Stimulated activated CD4-positive, alpha-beta T cell treated with anti-CD3 and anti-CD28 coated beads, Interleukin-15, amount 100 ng/mL, for 48 hours (primary cell): ENCODE measurements at regions not wholly inside any gene's neighbourhood (a gene's known extent, or its start where the extent isn't known, plus 50 kb on each side); places are given as distances from the start of the nearest gene placed in this dataset.

Source experiments
- DNase-seq, 2 donors: peaks; one replicate each; pipeline ENCODE4 v3.0.0-alpha.2; 2020; ENCODE audit warnings: low read depth in 2 of 2

DNA sequence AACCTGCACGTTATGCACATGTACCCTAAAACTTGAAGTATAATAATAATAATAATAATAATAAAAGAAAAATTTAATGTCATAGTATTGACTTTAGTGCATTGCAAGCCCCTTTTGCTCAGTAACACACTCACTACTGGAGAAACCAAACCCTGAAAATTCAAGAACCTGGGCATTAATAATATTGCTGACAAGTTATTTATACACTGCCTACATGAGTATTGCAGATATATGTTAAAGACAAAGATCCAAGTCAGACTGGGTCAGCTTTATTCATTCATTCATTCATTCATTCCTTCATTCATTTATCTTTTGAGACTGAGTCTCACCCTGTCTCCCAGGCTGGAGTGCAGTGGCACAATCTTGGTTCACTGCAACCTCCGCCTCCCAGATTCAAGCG is 1711.2 kb downstream of the TP53TG3F start:
- no peak for DNase-seq

DNA sequence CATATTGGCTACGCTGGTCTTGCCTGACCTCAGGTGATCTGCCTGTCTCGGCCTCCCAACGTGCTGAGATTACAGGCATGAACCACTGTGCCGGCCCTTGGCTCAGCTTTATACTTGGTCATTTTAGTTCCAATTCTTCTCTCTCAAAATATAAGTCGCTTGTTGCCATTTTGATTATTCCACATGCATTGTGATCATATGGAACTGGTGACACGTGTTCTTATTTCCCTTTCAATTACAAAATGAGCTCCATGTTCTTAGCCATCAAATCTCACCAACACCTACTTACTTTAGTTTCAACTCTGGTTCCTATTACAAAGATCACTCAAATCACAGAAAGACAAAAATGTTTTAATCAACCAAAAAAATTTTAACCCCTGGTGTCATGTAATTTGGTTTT is 1711.7 kb downstream of the TP53TG3F start:
- DNase-seq = no peak

DNA sequence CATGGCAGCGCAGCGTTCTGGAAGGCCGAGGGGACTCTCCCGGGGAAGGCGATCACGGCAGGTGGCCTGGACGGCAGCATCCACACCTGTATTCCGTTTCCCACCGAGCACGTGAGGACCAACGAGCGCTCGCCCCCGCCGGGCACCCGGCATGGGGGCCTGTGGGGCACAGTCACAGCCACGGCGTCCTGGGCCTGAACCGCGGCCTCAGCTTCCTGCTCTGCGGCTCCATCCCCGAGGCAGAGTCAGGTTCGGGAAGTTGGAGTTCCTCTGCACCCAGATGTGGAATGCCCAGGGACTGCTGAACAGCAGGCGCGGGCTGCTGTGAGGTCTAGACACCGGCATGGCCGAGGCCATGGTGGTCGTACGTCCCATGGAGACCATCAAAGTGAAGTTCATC is 1713.9 kb downstream of the TP53TG3F start:
- no peak for DNase-seq

DNA sequence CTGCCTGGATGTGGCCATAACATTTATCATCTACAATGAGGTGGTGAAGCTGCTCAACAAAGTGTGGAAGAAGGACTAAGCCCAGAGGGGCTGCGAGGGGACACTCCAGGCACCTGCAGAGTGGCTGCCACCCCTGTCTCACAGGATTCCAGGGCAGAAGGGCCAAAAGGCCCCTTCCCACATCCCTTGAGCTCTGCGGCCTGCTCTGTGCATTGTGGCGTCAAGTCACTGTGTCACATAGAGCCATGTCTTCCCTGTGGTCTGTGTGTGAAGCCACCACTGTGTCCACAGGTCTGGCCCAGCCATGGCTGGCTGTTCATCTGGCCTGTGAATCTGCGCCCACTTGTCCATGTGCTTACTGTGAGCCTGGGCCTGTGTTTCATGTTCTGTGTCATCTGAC is 1714.6 kb downstream of the TP53TG3F start:
- no peak for DNase-seq

DNA sequence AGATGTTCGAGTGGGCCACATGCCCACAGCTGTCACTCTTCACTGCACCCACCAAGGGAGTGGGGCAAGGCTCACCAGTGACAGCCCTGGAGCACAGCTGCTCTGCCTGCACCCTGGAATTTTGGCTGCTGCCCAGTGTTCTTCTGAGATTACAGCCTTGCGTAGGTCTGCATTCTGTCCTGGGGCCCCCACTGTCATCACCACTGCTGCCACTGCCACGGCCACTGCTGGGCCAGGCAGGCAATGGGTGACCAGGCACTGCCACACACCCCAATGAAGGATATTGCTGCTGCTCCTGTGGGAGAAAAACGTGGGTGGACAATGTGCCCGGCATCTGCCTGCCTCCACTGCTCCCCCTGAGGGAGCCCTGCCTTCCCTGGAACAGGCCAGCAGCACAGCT is 1717.0 kb downstream of the TP53TG3F start:
- no peak for DNase-seq

DNA sequence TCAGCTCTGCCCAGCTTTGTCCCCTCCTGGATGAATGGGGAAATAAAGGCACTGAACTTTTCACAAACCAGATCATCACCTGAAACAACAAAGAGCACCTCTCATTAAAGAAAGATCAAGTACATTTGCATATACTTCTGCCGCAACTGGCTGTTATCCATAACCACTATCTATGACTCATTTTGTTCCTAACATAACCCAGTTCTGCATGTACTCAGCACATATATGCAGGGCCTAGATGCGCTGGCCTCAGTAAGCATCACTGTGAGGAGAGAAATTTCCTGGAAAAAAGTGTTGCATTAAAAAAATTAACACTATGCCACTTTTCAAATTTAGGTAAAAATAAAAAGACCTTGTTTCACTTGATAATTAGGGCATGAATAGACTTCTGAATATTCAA is 1718.4 kb downstream of the TP53TG3F start:
- no peak for DNase-seq

DNA sequence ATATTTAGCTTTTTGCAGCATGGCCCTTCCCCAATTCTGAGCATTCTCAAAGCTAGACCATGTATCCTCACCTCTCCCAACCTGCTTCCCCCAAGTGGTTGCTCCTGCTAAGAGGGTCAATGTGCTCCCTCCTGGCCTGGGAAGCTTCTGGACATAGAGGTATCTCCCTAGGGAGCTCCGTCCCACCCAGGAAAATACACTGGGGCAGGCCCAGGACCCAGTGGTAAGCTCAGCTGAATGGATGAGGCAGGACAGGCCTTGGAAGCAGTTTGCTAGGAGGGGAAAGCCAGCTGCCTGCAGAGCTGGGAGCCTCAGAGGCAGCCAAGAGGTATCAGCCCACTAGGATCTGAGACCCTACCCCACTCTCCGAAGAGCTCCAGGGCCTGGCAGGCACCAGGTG is 1721.6 kb downstream of the TP53TG3F start:
- no peak for DNase-seq

DNA sequence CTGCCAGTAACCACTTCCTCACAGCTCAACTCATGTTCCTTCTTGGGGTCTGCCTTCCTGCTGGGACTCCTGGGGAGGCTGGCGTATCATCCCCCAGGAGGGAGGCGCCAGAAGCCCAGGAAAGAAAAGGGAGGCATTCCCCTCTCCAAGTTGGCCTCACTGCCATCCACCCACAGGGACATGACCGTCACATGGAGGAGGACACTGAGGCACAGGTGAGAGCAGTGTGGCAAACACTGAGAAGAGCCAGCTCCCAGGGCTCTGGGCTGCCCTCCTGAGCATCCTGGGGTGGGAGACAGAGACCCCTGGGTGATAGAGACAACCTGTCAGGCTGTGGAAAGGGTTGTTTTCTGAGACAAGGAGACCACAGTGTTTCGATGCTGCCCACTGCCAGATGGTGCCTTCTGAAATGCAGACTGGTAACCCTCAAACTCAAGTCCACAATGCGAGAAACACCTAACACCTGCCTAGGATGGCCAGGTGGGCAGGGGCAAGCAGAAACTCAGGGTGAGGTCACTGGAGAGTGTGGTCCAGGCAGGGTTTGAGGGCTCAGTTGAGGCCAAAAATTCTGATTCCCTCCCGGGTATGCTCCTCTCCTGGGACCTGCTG is 1722.1 kb downstream of the TP53TG3F start:
- DNase-seq = no peak

DNA sequence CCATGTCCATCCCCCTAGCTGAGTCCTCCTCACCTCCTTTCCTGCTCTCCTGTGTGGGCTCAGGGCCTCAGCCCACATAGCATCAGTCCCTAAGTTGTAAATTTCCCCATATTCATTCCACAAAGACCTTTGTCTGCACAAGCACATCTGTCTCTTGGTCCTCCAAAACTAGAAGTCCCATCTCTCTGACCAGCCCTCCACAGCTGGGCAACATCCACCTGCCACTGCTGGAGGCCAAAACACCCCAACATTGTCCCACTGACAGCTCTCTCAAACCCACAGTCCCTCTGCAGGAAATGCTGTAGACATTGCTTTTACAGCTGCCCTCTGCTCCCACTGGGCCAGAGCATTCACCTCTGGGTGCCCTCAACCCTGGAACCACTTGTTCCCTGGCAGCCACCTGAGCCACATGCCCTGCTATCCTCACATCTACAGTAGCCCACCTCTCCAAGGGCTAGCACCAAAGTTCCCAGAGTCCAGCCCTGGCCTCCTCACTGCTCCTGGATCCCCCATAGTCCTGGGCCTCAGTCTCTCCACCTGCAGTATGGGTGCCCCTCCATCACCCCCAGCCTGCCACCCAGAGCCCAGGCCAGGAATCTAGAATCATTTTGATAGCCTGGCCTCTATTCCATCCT is 1722.7 kb downstream of the TP53TG3F start:
- DNase-seq = no peak

DNA sequence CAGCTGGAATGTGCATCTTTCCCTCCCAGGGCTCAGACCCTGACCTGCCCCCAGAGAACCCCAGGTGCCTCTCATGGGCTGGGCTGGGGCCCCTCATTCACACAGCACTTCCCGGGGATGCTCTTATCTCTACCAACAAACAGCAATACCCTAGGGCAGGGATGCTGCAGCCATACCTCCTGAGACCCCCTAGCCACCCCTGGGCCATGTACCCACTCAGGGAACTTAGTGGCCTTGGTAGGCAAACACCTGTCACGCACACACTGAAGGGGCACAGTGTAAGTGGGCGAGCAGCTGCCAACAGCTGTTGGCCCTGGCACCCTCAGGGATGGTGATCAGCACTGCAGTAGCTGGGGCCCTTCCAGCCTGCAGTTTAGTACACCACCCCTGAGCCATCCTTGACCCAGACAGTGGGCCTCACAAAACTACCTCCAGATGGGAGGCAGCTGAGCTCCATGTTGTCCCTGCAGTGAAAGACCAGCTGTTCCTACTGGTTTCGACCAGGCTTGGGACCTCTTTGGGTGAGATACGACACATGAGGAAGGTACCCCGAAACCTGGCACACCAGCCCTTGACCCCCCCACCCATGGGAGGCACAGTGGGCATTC is 1723.6 kb downstream of the TP53TG3F start:
- DNase-seq = no peak

DNA sequence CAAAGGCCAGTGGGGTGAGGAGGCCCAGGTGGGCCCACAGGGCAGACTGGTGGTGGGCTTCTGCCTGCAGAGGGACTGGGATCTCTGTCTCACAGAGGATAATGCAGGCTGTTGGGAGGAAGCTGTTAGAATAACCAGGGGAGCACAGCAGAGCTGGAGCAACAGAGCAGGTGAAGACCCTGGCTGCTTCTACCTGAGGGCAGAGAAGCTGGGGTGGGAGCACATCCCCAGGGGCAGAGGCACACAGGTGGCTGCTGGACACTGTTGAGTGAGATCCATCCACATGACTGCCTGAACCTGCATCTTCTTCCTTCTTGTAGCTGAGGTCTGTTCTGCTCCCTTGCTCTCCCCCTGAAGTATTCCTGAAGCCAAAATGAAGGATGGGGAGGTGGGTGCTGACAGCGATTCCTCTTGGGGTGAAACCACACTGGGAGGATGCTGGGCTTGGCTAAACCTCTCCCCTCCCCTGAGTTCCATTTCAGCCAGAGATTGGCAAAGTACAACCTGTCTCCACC is 1725.0 kb downstream of the TP53TG3F start:
- DNase-seq = no peak

DNA sequence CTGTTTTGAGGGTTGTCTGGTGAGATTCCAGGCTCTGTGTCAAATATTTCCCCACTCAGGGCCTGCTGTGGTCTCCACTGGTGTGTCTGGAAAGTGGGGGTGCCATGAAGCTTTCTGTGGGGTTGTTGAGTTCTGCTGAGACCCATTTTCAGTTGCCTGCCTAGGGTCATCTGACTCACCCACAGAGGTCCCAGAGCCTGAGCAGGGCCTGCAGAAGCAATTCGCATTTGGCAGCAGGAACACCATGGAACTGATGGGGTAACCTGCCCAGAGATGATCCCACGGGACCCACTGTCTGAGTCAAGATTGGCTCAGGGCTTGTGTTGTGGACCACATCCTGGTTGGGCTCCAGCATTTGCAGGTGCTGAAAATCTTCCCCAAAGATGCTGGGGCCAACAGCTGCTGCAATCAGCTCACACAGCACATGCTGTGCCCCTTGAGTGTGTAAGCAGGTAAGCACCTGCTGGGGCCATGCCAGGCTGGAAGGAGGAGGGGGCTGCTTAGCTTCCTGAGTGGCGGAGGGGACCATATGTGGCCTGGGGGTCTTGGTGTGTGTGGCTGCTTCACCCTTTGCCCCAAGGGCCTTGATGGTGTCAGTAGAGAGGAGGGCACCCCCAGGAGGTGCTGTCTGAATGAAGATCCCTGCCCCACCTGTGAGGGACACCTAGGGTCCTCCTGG is 1726.1 kb downstream of the TP53TG3F start:
- DNase-seq = no peak

DNA sequence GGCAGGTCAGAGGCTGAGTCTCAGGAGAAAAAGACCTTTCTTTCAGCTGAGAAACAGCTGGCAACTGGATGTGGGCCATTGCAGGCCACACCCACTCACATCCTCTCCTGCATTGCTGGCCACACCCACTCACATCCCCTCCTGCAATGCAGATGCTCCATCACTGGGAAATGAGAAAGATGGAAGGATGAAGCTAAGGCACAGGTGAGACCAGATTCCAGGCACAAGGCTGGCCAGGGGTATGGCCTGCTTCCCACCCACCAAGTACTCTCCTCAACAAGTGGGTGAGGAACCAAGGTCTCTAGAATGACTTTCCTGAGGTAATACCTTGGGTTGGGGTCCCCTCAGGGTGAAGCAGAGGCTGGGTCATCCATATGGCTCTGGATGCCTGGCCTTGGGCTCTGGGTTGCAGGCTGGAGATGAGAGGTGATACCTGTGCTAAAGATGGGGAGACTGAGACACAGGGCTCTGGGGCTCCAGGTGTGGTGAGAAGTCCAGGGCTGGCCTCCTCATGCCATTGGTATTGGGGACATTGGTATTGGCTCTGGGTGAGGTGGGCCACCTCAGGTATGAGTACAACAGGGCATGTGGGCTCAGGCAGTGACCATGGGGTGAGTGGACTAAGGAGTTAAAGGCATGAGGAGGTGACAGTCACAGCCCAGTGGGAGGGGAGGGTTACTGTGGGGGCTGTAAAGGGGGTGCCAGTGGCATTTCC is 1726.8 kb downstream of the TP53TG3F start:
- no peak for DNase-seq

DNA sequence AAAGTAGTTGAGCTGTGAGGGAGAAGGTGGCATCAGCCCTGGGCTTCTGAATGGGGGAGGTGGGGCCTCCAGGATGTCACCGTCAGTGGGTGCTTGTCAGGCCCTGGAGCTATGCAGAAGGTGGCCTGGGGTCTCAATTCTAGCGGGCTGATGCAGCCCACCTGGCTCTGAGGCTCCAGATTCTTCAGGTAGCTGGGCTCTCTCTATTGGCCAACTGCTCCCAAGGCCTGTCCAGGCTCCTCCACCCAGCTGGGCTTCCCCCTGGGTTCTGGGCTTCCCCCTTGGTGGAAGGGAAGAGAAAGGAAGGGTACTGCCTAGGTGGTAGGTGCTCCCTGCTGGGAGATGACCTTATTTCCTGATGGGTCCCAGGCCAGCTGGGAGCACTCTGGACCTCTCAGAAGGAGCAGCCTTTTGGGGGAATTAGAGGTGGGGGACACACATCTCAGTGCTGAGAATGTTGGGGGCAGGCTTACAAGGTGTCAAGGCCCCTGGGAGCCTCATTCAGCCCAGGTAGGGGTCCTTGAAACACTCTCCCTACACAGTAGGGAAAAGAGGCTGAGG is 1728.3 kb downstream of the TP53TG3F start:
- DNase-seq = no peak

DNA sequence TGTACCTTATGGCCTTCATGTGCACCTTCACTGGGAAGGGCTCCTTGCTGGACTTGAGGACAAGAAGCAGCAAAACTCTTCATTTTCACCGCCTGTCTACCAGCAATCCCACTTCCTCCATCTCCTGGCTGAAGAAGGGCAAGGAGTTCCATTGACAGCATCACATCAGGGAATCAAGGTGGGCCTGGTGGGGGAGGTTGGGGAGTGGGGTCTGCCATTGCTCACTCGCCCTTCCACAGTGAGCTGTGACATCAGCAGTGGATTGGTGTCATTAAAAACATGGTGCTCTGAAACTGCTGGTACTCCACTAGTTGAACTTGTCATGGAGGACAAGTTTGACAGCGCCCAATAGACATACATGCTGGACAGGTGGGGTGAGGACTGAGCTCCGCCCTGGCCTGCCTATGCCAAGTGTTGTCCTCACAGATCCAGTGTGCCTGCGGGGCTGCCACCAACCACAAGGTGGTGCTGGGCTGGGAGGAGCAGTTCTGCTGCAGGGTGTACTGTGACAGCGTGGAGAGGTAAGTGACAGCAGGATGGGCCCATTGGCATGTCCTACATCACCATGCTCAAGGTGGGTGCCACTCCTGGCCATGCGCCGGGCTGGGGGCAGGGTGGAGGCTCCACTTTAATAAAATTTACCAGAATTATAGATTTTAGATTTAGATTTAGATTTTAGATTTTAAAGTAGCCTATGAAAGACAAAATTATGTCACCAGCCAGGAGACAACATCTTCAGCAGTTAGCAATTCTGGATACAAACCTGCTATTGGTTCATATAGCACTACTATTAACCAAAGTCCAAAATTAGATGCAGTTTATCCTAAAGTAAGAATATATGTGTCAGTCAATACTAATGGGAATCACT is 1729.1 kb downstream of the TP53TG3F start:
- DNase-seq = no peak

DNA sequence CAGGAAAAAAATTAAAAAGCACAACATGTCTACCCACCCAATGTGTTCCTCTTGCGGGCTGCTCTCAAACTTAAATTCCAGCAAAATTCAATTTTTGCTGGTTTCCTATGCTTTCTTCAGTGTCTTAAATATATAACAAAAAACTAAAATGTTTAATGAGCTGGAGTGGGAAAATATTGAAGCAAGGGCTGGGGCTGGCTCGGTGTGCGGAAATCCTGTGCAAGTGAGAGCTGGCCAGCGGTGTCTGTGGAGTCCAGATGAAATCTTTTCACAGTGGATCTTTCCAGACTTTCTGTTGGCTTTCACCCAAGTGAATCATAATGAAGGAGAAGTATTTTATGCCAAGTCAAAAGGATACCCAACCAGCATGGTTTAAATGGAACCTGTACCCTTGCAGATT is 1733.6 kb downstream of the TP53TG3F start:
- no peak for DNase-seq

DNA sequence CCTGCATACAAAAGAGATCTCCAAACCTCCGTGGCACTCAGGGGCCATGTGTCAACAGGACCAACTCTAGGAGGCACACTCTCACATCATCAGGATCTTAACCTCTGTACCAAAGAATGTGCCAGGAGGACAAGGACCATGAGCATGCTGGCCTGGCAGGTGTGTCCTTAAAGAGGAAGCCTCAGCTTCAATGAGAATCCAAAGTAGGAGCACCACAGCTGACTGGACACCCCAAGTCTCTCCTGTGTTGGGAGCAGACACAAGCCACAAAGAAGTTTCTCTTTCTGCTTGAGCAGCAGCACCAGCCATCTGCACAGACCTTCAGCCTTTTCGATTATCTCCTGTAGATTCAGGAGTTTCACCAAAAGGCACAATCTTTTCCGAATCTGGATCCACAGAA is 1734.5 kb downstream of the TP53TG3F start:
- DNase-seq = no peak

DNA sequence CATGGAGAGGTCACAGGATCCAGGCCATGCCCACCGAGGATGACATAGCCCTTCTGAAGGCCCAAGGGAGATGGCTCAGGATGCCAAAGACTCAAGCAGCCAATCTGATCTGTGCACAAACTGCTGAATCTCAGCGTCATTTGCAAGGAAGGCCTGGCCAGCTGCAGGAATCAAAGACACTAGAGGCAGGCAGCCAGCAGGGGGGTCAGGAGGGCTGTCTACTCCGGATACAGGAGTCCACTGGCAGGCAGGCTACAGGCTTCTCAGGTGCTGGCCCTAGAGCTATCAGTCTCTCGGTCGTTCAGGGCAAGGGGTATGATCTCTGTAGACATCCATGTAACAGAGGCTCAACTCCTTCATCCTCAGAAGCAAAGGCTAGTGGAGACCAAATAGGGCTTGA is 1735.3 kb downstream of the TP53TG3F start:
- no peak for DNase-seq

DNA sequence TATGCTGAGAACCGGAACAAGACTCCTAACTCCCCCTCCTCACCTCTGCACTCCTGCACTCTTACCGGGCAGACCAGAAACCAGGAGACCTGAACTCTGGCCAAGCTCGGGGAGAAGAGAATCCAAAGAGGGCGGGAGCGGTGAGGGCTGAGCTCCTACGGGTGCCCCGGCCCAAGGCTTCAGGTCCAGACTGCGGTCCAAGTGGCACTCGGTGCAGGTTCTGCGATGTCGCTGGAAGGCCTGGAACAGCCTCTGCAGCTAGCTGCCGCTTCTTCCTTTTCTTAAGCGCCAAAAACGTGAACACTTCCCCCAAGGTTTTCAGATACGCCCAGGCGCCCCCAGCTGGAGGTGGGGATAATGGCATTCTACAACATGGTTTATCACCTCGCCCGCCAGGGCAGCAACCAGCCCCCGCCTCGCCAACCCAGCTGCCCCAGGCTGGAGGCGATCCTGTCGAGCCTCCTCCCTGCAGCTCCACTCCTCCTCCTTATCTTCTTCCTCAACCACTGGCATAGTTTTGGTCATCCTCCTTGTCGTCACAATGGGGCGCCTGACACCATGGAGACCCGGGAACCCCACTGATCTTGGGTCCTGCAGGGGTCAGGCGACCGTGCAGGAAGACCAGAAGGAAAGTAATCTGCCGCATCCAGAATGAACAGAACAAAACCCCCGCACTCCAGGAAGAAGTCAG is 1735.9 kb downstream of the TP53TG3F start:
- no peak for DNase-seq

DNA sequence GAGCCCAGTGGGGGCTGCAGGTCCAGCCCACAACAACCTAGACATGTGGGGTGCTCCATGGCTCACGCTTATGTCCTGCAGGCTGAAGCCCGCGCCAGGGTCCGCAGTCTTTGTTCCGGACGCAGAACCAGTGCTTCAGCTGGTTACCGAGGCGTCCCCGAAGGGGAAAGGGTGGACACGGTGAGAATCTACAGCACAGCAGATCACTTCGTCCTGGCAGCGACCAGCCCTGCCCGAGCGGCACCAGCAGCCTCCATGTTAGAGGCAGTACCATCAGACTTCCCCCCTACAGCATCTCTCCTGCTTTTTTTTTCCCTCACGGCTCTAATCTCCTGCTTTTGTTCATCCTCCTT is 1736.4 kb downstream of the TP53TG3F start:
- DNase-seq = no peak
